ENCODE measurements at regions not wholly inside any gene's neighbourhood (a gene's known extent, or its start where the extent isn't known, plus 50 kb on each side); places are given as distances from the start of the nearest gene placed in this dataset.

DNA sequence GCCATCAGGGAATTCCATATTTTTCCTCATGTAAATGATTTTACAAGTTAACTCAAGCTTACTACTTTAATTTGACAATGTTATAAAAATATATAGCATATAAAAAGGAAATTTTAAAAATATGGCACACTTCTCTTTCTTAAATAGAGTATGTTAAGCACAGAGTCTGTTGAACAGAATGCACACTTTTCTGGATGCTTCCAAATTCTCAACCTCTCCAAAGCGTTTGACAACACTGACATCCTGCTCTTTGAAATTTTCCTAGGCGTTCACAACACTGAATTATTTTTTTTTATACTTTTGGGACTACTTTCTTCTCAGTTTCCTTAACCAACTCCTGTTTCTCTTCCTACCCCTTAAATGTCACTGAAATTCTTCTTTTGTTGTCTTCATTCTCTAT, 117.8 kb upstream of the PLXNA2 start:
- DNase-seq (no peak), ATAC-seq (no peak)
- no peak overlapping the region for H3K4me3 Mint-ChIP-seq
- H3K27me3 Mint-ChIP-seq (ENCODE audit: low read depth), result peaks cover 12% of the 10 kb centered on the region
- H3K9me3 Mint-ChIP-seq, result peaks cover 3% of the 10 kb centered on the region
- no peaks in the 10 kb centered on the region for H3K36me3 Mint-ChIP-seq (ENCODE audit: insufficient read depth)
- H3K4me1 Mint-ChIP-seq (ENCODE audit: low read depth), result no peaks in the 10 kb centered on the region

DNA sequence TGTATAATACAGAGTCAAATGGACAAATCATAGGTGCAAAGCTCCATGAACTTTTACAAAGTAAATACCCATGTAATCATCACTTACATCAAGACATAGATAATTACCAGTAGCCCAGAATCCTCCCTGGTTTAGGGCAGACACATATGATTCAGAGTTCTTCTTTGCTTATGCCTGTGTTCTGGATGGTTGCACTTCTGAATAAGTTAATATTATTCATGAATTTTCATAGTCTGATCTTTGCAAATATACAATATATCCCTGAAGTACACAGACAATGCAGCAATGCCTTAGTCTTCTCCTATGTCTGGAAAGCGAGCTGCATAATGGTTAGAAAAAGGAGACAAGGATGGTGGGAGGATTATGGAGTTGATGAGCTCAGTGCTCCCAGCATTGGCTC, 122.4 kb upstream of the PLXNA2 start:
- peaks cover 12% of the 10 kb centered on the region for H3K27me3 Mint-ChIP-seq (ENCODE audit: low read depth)
- DNase-seq, result no peak
- H3K4me1 Mint-ChIP-seq (ENCODE audit: low read depth), result no peaks in the 10 kb centered on the region
- H3K36me3 Mint-ChIP-seq (ENCODE audit: insufficient read depth), result no peaks in the 10 kb centered on the region
- peaks cover 3% of the 10 kb centered on the region for H3K9me3 Mint-ChIP-seq
- no peak overlapping the region for H3K4me3 Mint-ChIP-seq
- no peak for ATAC-seq

DNA sequence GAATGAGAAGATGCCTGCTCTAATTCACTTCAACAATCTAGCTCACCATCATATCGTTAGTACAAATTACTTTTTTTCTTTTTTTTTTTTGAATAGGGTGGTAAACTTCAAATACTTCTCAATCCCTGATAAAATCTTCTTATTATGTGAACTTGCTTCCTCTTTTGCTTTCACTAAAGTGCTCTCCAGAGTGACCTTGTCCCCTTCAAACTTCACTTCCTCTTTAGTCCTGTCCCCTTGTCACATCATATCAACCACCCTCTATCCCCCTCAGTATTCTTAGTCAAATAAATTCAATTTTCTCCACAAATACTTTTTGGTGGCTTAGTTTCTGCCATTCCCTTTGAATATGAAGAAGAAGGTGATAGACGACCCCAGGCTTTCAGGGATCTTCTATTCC, 124.9 kb upstream of the PLXNA2 start:
- DNase-seq, result no peak
- Mint-ChIP-seq H3K36me3 (ENCODE audit: insufficient read depth) (no peaks in the 10 kb centered on the region), H3K27me3 (ENCODE audit: low read depth) (peaks cover 3% of the 10 kb centered on the region), H3K4me3 (no peak overlapping the region), H3K4me1 (ENCODE audit: low read depth) (no peaks in the 10 kb centered on the region), H3K9me3 (peaks cover 3% of the 10 kb centered on the region)
- no peak for ATAC-seq

DNA sequence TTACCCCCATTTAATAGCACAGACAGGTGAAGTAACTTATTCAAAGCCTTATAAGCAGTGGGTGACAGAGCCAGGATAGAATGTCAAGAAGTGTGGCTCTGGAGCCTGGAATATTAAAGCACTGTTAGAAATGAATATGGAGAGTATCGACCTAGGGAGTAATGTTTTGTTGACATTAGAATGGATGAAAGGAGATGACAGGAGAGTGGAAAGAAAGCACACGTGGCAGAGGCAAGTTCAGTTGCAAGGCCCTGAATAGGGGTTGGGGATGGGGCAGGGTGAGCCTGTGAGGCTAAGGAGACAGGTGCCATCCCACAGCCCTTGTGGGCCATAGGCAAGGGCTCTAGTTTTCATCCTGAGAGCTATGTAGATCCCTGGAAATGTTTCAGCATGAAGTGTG, 125.5 kb upstream of the PLXNA2 start:
- no peak for DNase-seq

DNA sequence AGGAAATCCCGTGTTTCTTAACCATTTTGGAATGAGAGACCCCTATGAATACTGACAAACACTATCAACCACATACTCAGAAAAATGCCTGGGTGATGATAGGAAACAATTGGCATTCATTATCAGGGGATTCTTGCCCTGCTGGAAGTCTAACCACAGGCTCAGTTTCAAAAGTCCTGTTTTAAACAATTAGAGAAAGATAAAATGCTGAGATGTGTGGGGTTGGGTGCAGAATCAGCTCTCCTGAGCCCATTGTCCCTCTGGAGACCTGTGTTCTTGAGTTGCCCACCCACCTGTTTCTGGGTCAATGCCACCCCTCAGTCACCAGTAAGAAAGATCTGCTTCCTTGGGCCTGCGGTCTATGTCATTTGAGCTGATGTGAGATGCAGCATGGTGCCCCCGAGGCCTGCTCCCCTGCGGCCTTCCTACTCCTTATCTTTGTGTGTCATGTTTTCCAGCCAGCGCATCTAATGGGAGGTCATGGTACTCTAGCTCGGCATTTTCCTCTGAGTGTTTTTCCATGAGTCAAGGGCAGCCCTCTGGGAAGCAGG, 130.3 kb upstream of the PLXNA2 start:
- DNase-seq (no peak), ATAC-seq (no peak)
- Mint-ChIP-seq H3K27me3 (ENCODE audit: low read depth) (peaks cover 6% of the 10 kb centered on the region), H3K36me3 (ENCODE audit: insufficient read depth) (no peaks in the 10 kb centered on the region), H3K4me3 (no peak overlapping the region), H3K4me1 (ENCODE audit: low read depth) (no peaks in the 10 kb centered on the region), H3K9me3 (no peaks in the 10 kb centered on the region)

More for the DNA sequence above, 125.5 kb upstream of the PLXNA2 start:
- no peaks in the 10 kb centered on the region for H3K4me1 Mint-ChIP-seq (ENCODE audit: low read depth)
- no peaks in the 10 kb centered on the region for H3K36me3 Mint-ChIP-seq (ENCODE audit: insufficient read depth)
- H3K27me3 Mint-ChIP-seq (ENCODE audit: low read depth), result peaks cover 5% of the 10 kb centered on the region
- H3K4me3 Mint-ChIP-seq, result no peak overlapping the region
- H3K9me3 Mint-ChIP-seq, result peaks cover 3% of the 10 kb centered on the region
- ATAC-seq, result no peak

DNA sequence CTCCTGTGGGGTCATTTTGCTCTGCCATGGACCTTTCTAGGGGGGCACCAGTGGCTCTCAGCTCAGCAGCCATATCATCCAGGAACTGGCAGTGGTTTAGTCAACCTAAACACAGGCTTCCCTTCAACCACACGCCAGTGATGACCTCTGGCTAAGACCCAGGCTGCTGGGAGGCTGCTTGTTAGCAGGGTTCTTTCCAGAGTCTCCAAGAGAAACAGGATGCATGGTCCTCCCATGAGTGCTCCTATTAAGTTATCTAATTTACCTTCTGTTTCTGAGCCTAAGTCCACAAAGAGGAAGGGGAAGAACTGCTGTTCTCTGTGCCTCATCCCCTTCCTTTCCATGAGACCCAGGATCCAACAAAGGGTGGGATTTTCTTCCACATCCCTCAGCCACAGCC, 137.3 kb upstream of the PLXNA2 start:
- peaks cover 4% of the 10 kb centered on the region for H3K9me3 Mint-ChIP-seq
- ATAC-seq, result peak in 1 of 2 donors; percentile 14
- peaks cover 5% of the 10 kb centered on the region for H3K27me3 Mint-ChIP-seq (ENCODE audit: low read depth)
- DNase-seq, result no peak
- H3K4me1 Mint-ChIP-seq (ENCODE audit: low read depth), result no peaks in the 10 kb centered on the region
- no peaks in the 10 kb centered on the region for H3K36me3 Mint-ChIP-seq (ENCODE audit: insufficient read depth)
- H3K4me3 Mint-ChIP-seq, result no peak overlapping the region

DNA sequence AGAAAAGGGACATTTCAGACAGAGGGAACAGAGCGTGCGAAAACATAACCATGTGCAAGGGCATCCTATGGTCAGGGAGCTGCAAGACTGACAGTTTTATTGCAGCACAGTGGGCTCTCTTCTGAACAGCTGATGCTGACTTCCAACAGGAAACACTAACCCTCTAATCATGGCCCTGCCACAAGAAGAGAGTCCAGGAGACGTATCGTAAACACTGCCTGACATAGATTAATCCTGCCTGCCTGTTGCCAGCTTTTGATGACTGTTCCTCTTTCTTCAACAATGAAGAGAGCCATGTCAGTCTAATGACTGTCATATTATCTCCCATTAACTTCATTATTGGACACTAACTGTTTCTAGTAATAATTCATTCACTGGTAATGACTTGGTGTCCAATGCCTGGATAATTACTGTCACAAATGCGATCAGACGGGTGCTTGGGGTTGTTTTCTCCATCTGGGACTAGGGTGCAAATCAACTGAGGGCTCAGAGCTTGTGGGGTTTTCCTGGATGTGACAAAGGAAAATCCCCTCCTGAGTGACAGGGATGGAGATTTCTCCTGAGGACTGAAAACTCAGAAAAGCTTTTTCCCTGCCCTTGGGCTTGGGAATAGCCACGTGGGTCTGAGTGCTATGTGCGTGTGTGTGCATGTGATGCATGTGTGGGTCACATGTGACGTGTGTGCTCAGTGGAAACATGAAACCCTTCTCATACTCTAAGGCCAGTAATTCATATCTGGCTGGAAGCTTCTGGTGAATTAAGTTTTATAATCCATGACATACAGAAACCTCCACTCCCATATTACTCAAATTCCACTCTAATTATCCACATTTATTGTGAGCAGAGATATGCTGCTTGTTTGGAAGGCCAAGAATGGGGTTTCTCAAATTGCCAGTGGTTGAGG, 144.0 kb upstream of the PLXNA2 start:
- no peak for ATAC-seq
- Mint-ChIP-seq H3K4me3 (no peak overlapping the region), H3K9me3 (peaks cover 4% of the 10 kb centered on the region), H3K27me3 (ENCODE audit: low read depth) (no peaks in the 10 kb centered on the region), H3K36me3 (ENCODE audit: insufficient read depth) (no peaks in the 10 kb centered on the region), H3K4me1 (ENCODE audit: low read depth) (no peaks in the 10 kb centered on the region)
- no peak for DNase-seq

DNA sequence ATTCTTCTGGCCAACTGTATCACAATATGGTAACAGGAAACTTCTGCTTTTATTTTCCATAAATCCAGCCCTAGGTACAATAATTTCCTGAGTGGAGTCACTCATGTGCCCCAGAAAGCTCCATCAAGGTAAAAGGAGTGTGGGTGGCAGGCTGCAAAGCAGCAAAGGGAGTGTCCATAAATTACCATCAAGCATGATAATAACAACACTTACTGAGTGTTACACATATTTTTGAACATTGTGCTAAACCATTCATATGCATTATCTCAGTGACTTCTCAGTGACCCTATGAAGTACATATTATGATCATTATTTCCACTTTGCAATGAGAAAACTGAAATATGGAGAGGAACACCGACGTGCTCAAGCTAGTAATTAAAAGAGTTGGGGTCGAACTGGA, 149.2 kb upstream of the PLXNA2 start:
- Mint-ChIP-seq H3K4me1 (ENCODE audit: low read depth) (no peaks in the 10 kb centered on the region), H3K27me3 (ENCODE audit: low read depth) (no peaks in the 10 kb centered on the region), H3K4me3 (no peak overlapping the region), H3K9me3 (no peaks in the 10 kb centered on the region), H3K36me3 (ENCODE audit: insufficient read depth) (no peaks in the 10 kb centered on the region)
- no peak for DNase-seq
- ATAC-seq, result no peak

DNA sequence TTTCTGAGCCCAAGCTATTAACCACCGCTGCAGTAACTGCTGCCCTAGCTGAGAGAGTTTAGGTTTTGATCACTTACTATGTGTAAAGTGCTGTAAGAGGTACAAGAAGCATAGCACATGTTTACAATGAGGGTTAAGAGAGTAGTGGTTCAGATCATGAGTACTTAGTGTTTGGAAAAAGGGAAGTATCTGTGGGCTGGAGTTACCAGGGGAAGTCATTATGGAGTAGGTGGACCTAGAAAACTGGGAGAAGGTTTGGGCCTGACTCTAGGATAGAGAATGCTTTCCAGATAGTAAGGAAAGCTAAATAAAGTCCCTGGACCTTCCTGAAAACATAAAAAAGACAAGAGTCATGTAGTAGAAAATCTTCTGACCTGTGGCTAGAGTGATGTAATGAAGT, 149.6 kb upstream of the PLXNA2 start:
- H3K9me3 Mint-ChIP-seq, result no peaks in the 10 kb centered on the region
- no peaks in the 10 kb centered on the region for H3K36me3 Mint-ChIP-seq (ENCODE audit: insufficient read depth)
- DNase-seq (no peak), ATAC-seq (no peak)
- no peak overlapping the region for H3K4me3 Mint-ChIP-seq
- peaks cover under 1% of the 10 kb centered on the region for H3K27me3 Mint-ChIP-seq (ENCODE audit: low read depth)
- H3K4me1 Mint-ChIP-seq (ENCODE audit: low read depth), result no peaks in the 10 kb centered on the region

DNA sequence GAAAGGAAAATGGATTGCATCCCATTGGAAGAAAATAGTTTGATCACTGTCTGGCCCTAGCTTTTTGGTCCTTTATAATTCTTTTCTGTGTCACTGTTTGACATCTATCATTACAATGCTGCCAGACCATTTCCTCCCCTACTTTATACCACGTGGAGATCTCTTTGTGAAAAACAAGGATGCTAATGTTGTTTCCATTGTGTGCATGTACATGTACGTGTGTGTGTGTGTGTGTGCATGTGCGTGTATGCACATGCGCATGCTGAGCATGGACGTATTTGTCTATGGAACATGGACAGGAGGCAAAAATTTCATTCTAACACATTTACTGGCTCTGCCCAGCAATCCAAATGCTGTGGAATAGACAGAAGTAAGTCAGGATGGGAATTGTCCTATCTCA, 153.1 kb upstream of the PLXNA2 start:
- ATAC-seq, result no peak
- H3K9me3 Mint-ChIP-seq, result no peaks in the 10 kb centered on the region
- no peaks in the 10 kb centered on the region for H3K4me1 Mint-ChIP-seq (ENCODE audit: low read depth)
- no peak for DNase-seq
- no peaks in the 10 kb centered on the region for H3K36me3 Mint-ChIP-seq (ENCODE audit: insufficient read depth)
- H3K4me3 Mint-ChIP-seq, result no peak overlapping the region
- H3K27me3 Mint-ChIP-seq (ENCODE audit: low read depth), result peaks cover 3% of the 10 kb centered on the region

DNA sequence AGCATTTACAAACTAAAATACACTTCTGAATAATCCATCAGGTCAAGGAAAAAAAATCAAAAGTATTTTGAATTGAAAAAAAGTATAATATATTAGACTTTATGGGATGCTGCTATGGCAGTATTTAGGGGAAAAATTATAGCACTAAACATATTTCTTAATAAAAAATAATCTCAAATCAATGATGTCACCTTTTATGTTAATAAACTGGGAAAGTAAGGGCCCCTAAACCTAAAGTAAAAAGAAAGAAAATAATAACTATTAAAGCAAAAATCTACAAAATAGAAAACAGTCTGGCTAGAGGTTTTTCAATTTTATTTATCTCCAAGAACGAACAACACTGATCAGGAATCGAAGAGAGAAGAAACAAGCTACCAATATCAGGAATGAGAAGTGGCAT, 160.8 kb upstream of the PLXNA2 start:
- ATAC-seq, result no peak
- H3K27me3 Mint-ChIP-seq (ENCODE audit: low read depth), result peaks cover 2% of the 10 kb centered on the region
- H3K36me3 Mint-ChIP-seq (ENCODE audit: insufficient read depth), result no peaks in the 10 kb centered on the region
- H3K4me1 Mint-ChIP-seq (ENCODE audit: low read depth), result no peaks in the 10 kb centered on the region
- no peak overlapping the region for H3K4me3 Mint-ChIP-seq
- DNase-seq, result no peak
- no peaks in the 10 kb centered on the region for H3K9me3 Mint-ChIP-seq

DNA sequence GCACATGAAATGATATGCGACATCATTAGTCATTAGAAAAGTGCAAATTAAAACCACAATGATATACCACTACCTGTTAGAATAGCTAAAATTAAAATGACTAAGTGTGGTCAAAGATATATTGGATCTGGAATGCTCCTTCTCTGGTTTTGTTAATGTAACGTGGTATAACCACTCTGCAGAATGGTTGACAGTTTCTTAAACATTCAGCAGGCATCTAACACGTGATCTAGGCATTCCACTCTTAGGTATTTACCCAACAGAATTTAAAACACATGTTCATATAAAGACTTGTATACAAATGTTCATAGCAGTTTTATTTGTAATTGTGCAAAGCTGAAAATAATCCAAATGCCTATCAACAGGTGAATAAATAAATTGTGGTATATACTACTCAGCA, 165.0 kb upstream of the PLXNA2 start:
- ATAC-seq (no peak), DNase-seq (no peak)
- Mint-ChIP-seq H3K27me3 (ENCODE audit: low read depth) (peaks cover 1% of the 10 kb centered on the region), H3K9me3 (no peaks in the 10 kb centered on the region), H3K4me3 (no peak overlapping the region), H3K4me1 (ENCODE audit: low read depth) (no peaks in the 10 kb centered on the region), H3K36me3 (ENCODE audit: insufficient read depth) (no peaks in the 10 kb centered on the region)

DNA sequence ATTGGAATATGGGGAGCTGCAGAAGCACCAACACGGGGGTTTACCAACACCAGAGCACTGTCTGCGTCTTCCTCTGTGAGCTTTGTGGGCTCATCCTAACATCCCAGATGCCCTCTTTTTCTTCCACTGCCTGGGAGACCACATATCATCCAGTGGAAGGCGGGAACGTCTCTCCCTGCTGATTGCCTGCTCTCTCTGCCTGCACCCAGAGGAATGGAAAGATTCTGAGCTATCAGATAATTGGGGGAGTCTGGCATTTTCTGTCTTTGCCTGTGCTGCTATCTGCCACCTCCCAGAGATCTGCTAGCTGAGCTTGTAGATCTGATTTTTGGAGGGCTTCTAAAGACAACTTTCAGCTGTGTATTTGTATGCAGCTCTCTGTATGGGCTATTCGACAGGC, 166.2 kb upstream of the PLXNA2 start:
- no peaks in the 10 kb centered on the region for H3K27me3 Mint-ChIP-seq (ENCODE audit: low read depth)
- no peak overlapping the region for H3K4me3 Mint-ChIP-seq
- H3K4me1 Mint-ChIP-seq (ENCODE audit: low read depth), result no peaks in the 10 kb centered on the region
- no peak for ATAC-seq
- H3K9me3 Mint-ChIP-seq, result no peaks in the 10 kb centered on the region
- no peaks in the 10 kb centered on the region for H3K36me3 Mint-ChIP-seq (ENCODE audit: insufficient read depth)
- no peak for DNase-seq

DNA sequence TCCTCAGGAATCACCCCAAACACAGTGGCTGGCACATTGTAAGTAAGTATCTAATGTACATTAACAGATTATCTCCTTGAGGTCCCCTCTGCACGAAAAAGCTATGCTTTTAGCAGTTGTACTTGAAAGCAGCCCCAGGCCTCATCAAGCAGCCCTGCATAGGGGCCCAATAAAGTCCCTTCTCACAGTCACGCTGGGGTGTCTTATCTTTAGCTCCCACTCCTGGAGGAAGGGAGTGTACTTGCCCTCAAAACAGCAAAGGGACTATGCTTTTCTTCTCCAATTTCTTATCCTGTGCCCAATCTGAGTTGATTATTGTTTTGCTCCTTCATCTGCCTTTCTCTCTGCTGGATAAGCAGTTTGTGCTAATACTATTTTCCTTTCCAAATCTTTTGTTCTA, 168.8 kb upstream of the PLXNA2 start:
- no peak for DNase-seq
- Mint-ChIP-seq H3K4me3 (no peak overlapping the region), H3K4me1 (ENCODE audit: low read depth) (no peaks in the 10 kb centered on the region), H3K9me3 (no peaks in the 10 kb centered on the region), H3K36me3 (ENCODE audit: insufficient read depth) (no peaks in the 10 kb centered on the region), H3K27me3 (ENCODE audit: low read depth) (peaks cover 2% of the 10 kb centered on the region)
- ATAC-seq, result no peak

DNA sequence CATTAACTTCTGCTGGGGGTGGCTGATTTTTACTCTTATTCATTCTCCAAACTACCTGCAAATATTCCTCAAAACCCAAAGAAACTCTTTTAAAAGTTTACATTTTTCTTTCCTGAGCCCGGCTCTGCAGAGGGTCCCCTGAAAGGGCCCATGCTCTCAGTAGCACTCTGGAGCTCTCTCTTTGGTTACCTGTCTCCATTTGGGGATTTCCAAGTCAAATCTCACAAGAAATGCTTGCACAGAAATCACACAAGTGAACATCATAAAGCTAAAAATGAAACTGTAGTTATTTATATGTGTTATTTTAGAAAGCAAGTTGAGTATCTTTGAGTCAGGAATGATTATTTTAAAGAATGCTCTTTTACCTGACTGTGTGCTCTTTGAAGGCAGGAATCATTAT, 174.5 kb upstream of the PLXNA2 start:
- Mint-ChIP-seq H3K4me1 (ENCODE audit: low read depth) (no peaks in the 10 kb centered on the region), H3K4me3 (no peak overlapping the region), H3K27me3 (ENCODE audit: low read depth) (peaks cover 5% of the 10 kb centered on the region), H3K9me3 (no peaks in the 10 kb centered on the region), H3K36me3 (ENCODE audit: insufficient read depth) (no peaks in the 10 kb centered on the region)
- no peak for ATAC-seq
- no peak for DNase-seq

Measured in activated T-cell treated with anti-CD3 and anti-CD28 coated beads, Interleukin-2, amount 50 U/mL, for 4 hours (primary cell).